ENCODE measurements at regions not wholly inside any gene's neighbourhood (a gene's known extent, or its start where the extent isn't known, plus 50 kb on each side); places are given as distances from the start of the nearest gene placed in this dataset.
"Not testable (repeated sequence)": the region's sequence is repeated elsewhere in the genome, so short reads cannot be mapped to it uniquely, and the experiment has no call there.

DNA sequence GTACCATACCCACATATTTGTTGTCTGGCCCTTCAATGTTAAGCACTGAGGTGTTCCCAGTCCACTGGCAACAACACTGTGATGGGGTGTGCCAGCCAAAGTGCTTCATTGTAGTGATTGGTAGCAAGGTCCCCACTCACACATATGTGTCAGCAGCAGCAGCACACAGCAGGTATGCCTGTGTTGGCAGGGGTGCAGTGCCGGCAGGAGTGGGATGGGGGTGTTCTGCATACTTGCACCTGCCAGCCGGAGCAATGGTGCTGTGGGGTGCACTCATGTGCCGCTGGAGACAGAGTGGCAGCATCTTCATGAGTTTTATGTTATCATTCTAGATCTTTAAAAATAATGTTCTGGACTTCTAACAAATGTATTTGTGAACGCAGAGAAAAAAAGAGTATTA, 987.8 kb downstream of the RPIA start:
- not testable (repeated sequence) for H3K27me3 ChIP-seq; H3K27ac ChIP-seq; H3K36me3 ChIP-seq; H3K9me3 ChIP-seq; H3K4me3 ChIP-seq; H3K4me1 ChIP-seq; ATAC-seq (ENCODE audit: low FRiP score in 2 of 2)
- DNase-seq = peak in 1 of 2 donors; percentile 57
- 84 to 87% methylated on average over 4 of the region's 4 CpGs for WGBS, 2 donors

Small RNA genes in the stretch of these regions (small RNA-seq; reads per million reads assigned to genes)
- gene RF00001 = 0 reads per million in 4 donors
